GM18868 (cell line): ENCODE measurements at regions not wholly inside any gene's neighbourhood (a gene's known extent, or its start where the extent isn't known, plus 50 kb on each side); places are given as distances from the start of the nearest gene placed in this dataset.
"Not testable (repeated sequence)": the region's sequence is repeated elsewhere in the genome, so short reads cannot be mapped to it uniquely, and the experiment has no call there.

ENCODE experiments used
- ATAC-seq: cut with Tn5 transposase; IDR thresholded peaks from one replicate; pipeline ENCODE4 v1.9.1; 2021; ENCODE audit warnings: mild to moderate bottlenecking, moderate library complexity; ENCODE audit not compliant: unreplicated experiment

DNA sequence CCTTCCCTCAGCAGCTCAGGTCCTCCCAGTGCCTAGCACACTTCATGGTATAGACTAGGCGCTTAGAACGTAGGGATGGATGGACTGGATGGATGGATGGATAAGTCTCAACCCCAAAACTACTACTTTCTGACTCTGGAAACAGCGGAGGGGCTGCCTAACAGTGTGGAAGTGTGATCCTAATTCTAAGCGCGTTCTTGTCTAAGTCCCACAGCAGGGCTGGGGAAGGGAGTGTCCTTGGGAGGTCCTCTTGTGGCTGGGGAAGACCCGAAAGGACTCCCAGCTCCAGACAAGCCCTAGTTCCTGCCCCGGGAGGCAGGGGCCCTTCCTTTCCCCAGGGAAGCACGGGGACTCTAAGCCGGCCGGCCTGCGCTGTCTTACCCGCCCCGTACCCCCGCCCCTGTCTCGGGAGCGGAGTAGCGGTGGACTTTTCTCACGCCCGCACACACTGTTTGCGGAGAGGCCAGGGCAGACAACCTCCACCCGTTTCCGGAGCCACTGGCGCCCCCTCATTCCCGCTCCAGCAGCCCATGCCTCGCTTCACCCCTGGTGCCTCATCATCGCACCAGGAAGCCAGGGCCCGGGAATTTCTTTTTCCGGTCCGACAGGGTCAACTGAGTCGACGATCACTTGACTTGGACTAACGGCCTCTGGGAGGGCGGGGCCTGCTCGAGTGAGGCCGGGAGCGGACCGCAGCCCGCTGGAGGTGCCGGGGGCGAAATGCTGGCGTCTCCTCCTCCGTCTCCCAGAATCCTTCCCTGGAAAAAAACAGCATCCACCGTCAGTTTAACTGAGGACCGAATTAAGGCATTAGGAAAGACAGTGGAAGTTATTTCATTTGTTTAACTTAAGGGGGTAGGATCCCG is 133.3 kb downstream of the TBC1D2B start:
- no peak for ATAC-seq

DNA sequence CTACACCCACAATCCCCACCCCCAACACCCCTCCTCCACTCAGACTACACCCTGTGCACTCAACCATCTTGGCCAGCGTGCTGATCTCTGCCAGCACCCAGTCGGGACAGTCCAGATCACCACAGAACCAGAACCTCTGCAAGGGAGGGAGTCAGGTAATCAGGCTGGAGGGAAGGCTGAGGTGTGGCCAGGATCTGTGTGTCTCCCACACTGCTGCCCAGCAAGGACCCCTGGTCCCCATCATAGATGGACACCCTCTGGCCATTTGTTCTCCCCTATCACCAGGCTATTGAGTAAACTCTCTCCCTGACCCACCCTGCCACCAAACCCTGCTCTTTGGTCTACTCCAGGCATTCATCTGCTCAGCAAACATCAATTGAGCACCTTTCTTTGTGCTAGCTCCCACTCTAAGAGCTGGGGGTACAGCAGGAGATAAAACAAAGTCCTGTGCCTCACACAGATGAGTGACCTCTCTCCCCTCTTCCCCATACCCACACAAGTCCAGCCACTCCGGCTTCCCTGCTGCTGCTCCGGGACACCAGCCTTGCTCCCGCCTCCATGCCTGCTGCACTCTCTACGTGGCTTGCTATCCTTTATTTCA is 134.8 kb downstream of the TBC1D2B start:
- no peak for ATAC-seq

DNA sequence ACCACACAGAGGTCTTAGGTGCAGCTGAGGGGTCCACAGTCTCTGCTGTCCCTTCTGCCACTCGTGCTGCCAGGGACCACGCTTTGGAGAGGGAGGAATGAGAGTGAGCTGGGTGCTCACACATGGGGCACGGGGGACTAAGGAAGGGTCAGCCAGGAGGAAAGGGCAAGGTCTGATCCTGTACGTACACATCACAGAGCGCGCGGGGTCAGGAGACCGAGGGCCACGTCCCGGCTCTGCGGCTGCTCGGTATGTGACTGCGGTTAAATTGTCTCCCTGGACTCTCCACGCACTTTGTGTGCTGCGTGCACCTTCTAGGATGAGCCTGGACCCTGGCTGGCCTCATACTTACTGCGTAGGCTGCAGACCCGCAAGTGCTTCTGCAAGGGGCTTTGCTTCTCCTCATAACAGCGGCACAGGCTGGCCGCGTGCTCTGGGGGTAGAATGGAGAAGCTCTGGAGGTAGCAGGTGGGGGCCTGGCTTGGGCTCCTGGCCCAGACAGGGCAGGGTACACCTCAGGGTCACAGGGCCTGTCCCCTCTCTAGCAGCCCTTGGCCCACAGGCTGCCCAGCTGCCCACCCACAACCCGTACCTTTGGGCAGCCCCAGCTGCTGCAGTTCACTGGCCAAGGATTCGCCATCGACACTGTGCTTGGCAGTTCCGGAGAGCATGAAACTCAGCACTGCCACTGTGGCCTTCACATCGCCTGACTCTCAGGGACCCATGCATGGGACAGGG is 136.3 kb downstream of the TBC1D2B start:
- ATAC-seq: not testable (repeated sequence)

DNA sequence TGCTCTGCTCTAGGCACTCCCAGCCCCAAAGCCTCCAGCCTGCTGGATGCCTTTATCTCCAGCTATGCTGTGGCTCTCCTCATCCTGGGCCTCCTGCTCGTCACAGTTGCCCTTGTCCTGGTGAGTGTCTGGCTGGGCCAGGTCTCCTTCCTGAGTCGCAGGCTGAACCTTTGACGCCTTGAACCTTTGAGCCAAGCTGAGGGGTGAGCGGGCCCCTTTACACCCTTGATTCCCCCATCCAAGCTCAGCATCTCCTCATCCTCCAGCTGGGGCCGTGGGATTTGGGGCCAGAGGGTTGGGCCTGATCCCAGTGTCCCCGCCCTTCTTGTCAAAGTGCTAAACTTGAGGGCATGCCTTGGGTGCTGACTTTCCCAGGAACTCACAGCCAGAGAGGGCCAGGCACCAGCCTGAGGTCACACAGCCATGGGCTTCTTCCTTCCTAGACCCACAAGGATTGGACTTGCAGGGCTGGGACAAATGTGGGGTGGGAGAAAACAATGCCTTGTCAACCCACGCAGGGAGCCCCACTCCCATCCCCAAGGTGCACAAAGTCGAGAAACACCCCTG is 137.0 kb downstream of the TBC1D2B start:
- ATAC-seq: no peak

DNA sequence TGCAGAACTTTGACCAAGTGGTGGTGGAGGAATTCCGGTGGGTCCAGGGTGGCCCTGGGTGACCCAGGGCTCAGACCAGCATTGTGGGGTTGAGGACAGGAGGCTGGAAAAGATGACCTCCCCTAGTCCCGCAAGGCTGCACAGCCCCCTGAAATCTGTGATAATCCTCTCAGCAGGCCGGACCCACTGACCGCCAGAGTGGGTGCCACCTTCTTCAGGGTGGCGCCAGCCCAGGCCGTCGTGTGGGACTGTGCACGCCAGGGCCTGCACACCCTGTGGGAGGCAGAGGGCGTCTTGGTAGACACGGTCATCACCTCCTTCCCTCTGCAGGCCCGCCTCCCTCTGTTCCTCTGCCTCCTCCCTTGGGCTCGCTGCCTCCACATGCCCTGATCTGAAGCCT is 137.7 kb downstream of the TBC1D2B start:
- no peak for ATAC-seq

DNA sequence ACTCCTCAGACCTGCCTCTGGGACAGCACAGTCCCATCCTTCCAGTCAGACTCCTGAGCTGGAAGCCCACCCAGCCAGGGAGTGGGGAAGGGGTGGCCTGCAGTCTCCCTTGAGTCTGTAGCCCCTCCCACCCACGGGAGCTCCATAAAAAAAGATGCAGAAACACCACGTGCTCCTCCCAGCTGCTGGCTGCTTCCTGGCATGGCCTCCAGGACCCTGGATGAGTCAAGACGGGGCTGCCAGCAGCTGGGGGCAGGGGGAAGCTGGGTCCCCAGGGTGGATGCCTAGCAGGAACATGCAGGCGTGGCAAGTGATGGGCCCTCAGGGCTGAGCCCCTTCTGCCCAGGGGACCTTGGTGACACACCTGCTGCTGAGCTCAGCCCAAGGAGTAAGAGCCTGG is 138.5 kb downstream of the TBC1D2B start:
- ATAC-seq: not testable (repeated sequence)

DNA sequence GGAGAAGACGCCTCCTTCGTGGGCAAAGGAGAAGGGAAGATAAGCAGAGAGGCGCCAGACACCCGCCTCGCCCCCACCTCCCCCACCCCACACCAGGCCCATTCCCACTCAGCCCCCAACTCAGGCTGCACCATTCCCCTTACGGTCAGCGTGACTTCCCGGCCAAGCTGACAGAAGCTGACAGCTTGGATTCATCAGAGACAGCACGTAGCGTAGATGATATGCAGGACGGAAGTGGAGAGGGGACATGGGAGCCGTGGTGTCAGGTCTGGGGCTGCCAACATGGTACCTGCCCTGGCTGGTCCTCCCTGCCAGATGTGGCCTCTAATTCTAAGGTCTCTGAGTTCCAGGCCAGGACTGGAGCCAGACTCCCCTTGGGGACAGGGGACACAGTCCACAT is 139.0 kb downstream of the TBC1D2B start:
- not testable (repeated sequence) for ATAC-seq

DNA sequence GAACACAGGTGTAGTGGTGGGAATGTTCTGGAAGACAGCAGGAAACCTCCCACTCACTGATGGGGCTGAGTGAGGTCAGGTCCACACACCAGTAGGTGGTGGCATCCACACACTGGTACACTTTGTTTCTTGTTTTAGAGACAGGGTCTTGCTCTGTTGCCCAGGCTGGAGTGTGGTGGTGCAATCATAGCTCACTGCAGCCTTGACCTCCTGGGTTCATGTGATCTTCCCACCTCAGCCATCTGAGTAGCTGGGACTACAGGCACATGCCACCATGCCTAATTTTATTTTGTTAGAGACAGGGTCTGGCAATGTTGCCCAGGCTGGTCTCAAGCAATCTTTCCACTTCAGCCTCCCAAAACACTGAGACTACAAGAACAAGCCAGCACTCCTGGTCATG is 140.9 kb downstream of the TBC1D2B start:
- ATAC-seq: not testable (repeated sequence)

DNA sequence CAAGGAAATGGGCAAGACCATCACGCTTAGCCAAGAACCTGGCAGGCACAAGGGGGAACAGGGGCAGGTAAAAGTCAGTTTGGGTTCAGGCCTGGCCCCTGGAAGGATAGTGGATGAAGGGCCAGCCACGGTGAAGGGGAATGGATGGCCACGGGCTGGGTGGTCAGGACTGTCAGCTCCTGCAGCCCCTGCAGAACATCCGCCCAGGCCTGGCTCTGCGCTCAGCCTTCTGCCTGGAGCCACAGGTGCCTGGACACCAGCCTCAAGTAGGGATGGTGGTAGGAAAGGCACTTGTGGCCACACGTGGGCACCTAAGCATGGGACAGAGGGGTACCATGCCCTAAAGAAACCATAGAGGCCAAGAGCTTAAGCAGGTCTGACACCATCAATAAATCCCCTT is 143.0 kb downstream of the TBC1D2B start:
- ATAC-seq: not testable (repeated sequence)

DNA sequence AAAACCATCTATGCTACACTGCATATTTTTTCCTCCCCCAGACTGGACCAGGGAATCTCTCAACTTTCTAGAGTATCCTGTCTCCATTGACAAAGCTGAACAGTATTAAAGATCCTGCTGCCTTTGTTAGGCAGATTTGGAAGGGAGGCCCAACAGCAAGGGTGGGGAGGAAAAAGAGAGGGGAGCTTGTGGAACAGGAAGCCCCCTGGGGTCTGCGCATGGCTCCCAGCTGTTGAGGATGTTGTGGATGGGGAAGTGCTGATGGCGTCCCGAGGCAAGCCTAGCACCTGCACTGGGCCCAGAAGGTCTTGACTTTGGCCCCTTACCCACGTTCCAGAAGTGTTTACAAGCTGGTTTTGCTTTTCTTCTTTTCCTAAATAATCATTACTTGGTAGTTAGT is 146.6 kb downstream of the TBC1D2B start:
- ATAC-seq: not testable (repeated sequence)

DNA sequence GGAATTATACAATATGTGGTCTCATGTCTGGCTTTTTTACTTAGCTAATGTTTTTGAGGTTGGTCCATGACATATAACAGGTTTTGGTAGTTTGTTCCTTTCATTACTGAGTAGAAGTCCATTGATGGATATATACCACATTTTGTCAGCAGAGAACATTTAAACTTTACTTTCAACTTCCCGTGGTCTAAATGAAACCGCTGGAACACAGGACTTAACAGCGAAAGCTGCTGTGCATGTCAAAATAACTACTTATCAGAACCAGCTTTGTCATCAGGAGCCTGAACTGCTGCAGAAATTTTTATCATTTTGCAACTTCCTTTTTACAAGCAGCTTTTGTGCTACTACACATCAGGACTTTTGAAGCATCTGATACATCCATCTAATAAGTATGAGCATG is 147.0 kb downstream of the TBC1D2B start:
- ATAC-seq: not testable (repeated sequence)

DNA sequence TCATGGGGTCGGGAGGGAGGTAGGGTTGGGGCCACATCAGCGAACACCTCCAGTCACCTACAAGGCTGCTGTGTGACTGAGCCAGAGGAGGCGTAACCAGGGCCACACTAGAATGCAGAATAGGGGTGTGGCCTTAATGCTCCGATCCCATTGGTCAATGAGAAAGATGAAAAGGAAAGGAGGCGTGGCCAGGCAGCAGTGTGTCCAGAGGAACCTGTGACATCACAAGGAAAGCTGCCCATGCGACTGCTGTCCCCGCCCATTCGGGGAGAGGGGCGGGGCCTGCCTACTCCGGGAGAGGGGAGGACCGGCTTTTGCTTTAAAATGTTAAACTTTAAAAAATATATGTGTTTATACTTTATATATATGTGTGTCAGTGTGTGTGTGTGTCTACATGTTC is 150.7 kb downstream of the TBC1D2B start:
- not testable (repeated sequence) for ATAC-seq

DNA sequence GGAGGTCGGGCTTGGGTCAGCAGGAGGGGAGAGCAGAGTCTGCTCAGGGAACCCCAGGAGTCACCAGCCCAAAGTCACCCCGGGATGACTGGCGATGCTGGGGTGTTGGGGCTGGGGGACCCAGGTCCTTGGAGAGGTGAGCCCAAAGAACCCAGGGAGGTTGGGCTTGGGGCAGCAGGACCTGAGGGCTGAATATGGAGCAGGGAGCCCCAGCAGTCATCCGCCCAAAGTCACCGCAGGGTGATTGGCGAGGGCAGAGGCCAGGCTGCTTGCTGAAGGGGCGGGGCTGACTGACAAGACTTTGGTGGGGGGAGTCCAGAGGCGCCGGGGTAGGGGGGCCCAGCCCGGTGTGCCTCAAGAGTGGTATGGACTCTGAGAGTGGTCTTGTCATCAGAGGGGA is 151.2 kb downstream of the TBC1D2B start:
- not testable (repeated sequence) for ATAC-seq

DNA sequence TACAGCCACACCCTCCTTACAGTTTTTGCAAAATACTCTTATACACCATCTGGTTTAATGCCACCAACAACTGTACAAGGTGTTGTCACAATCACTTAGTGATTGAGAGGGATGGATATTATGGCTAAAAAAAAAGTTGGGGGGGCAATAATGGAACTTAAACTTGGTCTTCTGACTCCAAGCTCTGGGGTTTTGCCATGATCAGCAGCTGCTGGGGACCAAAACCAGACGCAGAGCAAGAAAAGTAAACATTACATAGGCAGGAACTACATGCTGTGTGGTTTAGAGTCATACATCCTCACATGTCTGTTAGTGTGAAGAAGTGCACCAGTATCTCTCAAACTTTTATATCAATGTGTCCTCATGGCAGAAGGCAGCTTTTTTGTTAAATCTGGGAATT is 152.4 kb downstream of the TBC1D2B start:
- not testable (repeated sequence) for ATAC-seq

DNA sequence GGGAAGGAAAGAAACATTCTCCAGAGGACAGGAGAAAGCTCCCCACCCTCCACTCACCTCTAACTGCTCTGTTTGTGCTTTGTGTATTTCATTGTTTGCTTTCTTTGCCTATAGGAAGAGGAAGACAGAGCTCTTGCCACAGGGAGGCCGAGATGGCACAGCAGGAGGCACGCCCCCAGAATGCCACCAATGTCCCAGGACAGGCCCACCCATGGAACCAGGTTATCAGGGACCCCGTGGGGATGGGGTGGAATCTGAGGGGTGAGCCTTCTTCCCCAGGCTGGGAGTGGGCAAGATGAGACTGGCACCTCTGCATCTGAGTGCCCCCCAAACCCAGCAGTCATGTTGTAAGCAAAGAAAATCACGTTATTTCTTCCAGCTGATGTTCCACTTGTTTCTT is 155.8 kb downstream of the TBC1D2B start:
- no peak for ATAC-seq

DNA sequence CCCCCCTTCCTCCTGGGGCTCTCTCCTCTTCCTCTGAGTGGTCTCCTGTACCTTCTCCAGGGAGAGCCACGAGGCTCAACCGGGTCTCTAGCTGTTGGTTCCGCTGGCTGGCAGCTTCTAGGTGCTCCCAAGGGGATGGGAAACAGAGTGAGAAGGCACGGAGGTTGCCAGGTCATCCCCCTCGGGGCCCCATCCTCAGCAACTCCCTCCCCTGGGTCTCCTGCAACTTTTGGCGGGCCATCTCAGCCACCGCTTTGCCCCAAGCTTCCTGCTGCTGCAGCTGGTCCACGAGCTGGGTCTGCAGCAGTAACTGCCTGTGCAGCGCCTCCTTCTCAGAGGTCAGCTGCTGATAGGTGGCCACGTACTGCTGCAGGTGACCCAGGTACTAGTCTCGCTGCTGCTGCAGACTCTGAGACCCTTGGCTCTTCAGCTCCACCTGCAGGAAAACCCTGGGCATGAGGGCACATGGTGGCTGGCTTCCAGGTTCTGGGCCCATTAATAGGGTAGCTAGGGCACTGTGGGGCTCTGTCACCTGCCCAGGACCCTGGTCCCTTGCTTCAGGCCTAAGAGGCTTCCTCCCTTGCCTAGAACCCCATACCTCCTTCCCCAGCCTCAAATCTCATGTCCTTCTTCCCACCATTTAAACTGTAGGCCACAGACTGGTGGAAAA is 160.4 kb downstream of the TBC1D2B start:
- ATAC-seq: not testable (repeated sequence)

DNA sequence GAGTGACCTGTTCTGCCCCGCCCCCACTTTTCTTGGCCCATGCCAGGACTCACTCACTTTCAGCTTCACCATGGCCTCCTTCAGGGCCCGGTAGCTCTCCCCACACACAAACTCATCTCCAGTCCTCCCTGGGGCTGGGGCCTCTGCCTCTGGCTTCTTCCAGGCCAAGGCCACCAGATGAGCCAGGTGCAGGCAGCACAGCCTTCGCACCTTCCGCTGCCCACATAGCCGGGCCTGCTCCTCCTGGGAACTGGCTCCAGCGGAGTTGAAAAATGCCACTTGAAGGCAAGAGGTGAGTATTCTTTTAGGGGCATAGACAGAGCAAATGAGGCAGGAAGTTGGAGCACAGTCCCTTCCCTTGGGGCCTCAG is 161.6 kb downstream of the TBC1D2B start:
- ATAC-seq: not testable (repeated sequence)

DNA sequence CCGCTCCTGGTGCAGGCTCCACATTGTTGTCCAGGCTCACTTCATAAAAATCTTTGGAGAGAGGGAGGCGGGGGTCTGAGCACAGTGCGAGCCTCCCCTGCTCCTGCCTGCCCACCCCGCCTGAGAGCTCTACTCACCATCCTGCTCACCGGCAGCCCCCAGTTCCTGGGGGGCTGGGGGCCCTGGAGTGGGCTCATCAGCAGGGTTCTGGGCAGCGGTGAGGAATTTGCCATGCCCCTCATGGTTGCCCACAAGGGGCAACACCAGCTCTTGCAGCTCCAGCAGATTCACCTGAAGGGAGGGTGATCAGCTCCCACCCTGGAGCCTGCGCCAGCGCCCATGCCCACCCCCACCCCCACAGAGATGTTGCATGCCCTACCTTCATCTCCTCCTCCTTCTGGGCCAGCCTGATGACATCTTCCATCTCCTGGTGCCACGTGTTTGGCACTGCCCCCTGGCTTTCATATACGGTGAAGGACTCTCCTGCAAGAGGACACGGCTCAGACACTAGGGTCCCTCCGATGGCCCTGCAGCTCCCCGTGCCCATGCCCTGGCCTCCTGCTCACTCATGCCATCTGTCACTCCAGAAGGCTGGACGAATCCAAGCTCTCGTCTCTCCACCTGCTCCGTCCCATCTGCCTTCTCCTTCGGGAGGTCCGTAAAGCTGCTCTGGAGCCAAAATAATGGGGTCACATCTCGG is 162.1 kb downstream of the TBC1D2B start:
- no peak for ATAC-seq

DNA sequence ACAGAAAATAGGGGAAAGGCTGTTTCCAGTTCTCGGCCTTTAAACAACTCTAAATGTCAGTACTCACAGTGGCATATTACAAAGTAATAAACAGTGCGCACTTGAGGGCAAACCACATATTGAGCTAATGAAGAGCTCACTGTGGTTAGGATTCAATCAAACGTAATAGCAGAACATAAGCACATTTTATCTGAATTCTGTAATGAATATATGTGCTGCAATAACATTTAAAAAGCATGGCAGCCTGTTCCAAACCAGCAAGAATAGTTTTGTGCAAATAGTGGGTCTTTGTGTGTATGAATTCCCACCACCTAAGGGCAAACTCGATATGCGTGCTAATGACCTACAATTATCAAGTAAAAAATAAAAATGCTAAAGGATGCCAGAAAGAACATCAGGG is 163.0 kb downstream of the TBC1D2B start:
- ATAC-seq: not testable (repeated sequence)
